Activated CD4-positive, alpha-beta memory T cell treated with anti-CD3 and anti-CD28 coated beads for 36 hours (primary cell): ENCODE measurements at regions not wholly inside any gene's neighbourhood (a gene's known extent, or its start where the extent isn't known, plus 50 kb on each side); places are given as distances from the start of the nearest gene placed in this dataset.

ENCODE experiments used
- CTCF ChIA-PET: fragments of 350-600 bp; sonication (Branson Sonifier 250); formaldehyde crosslinking; loops from one replicate; lab custom pipeline; 2021; ENCODE audit warnings: antibody characterized with exemption, inconsistent platforms; lab: Charles Lee
- POLR2A ChIA-PET: fragments of 350-600 bp; sonication (Branson Sonifier 250); formaldehyde crosslinking; loops from one replicate; lab custom pipeline; 2021; ENCODE audit warnings: antibody characterized with exemption; lab: Charles Lee
- DNase-seq: peaks from one replicate; pipeline ENCODE4 v3.0.0-alpha.2; 2020
- H3K27ac Mint-ChIP-seq: one replicate; pipeline ENCODE4 v1.8.0; 2021; ENCODE audit warnings: mixed read lengths
- H3K27me3 Mint-ChIP-seq: one replicate; pipeline ENCODE4 v1.8.0; 2021; ENCODE audit warnings: mixed read lengths
- H3K36me3 Mint-ChIP-seq: one replicate; pipeline ENCODE4 v1.8.0; 2021; ENCODE audit warnings: mixed read lengths
- H3K4me1 Mint-ChIP-seq: one replicate; pipeline ENCODE4 v1.8.0; 2021; ENCODE audit warnings: low read depth, mixed read lengths
- H3K4me3 Mint-ChIP-seq: one replicate; pipeline ENCODE4 v1.8.0; 2021; ENCODE audit warnings: mild to moderate bottlenecking, mixed read lengths
- H3K9me3 Mint-ChIP-seq: one replicate; pipeline ENCODE4 v1.8.0; 2021; ENCODE audit warnings: mixed read lengths
- intact Hi-C: fragments of 100-400 bp; cut with micrococcal nuclease; formaldehyde crosslinking; loops from one replicate; pipeline ENCODE4 v1.15.1; 2023

GRCh38 chr10:2611603-2612002 is 455.7 kb upstream of the PFKP start:
- ChIA-PET CTCF (no interaction called here), POLR2A (no interaction called here)
- H3K36me3 Mint-ChIP-seq: no peaks in the 10 kb centered on the region
- no peak overlapping the region for H3K4me3 Mint-ChIP-seq
- intact Hi-C loops: no loop called here
- no peak overlapping the region for H3K27ac Mint-ChIP-seq
- H3K4me1 Mint-ChIP-seq: no peaks in the 10 kb centered on the region
- no peaks in the 10 kb centered on the region for H3K9me3 Mint-ChIP-seq
- DNase-seq: no peak
- peaks cover 5% of the 10 kb centered on the region for H3K27me3 Mint-ChIP-seq

GRCh38 chr10:2610946-2611345 is 456.4 kb upstream of the PFKP start:
- ChIA-PET CTCF (no interaction called here), POLR2A (no interaction called here)
- peaks cover 5% of the 10 kb centered on the region for H3K27me3 Mint-ChIP-seq
- no peaks in the 10 kb centered on the region for H3K36me3 Mint-ChIP-seq
- no peak overlapping the region for H3K4me3 Mint-ChIP-seq
- no peak for DNase-seq
- no peaks in the 10 kb centered on the region for H3K9me3 Mint-ChIP-seq
- intact Hi-C loops: no loop called here
- no peak overlapping the region for H3K27ac Mint-ChIP-seq
- no peaks in the 10 kb centered on the region for H3K4me1 Mint-ChIP-seq

DNA sequence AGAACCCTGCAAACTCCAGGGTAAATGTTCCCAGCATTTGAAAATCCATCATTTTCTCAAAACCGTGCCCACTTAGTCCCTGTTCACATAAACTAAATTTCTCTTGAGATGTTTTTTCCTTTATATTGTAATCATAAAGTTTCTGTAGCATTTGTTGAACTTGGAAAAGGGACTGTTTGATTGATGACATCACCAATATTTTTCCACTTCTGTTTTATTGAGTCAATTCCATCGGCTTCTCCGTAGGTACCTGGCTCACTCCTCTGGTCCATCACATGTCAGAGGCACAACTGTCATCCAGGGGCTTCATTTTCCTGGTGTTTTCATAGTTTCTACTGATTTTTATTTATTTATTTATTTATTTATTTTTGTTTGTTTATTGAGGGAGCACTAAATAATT is 462.5 kb upstream of the PFKP start:
- Mint-ChIP-seq H3K27ac (no peak overlapping the region), H3K9me3 (peaks cover 2% of the 10 kb centered on the region), H3K4me1 (no peaks in the 10 kb centered on the region), H3K4me3 (no peak overlapping the region), H3K27me3 (peaks cover under 1% of the 10 kb centered on the region), H3K36me3 (no peaks in the 10 kb centered on the region)
- no peak for DNase-seq
- POLR2A ChIA-PET: no interaction called here
- intact Hi-C loops: no loop called here
- CTCF ChIA-PET: no interaction called here

- ChIA-PET POLR2A (no interaction called here), CTCF (no interaction called here)
- Mint-ChIP-seq H3K27ac (no peak overlapping the region), H3K9me3 (no peaks in the 10 kb centered on the region), H3K4me1 (no peaks in the 10 kb centered on the region), H3K4me3 (no peak overlapping the region), H3K27me3 (peaks cover 5% of the 10 kb centered on the region), H3K36me3 (no peaks in the 10 kb centered on the region)
- no peak for DNase-seq
- intact Hi-C loops: no loop called here
These were observed 467.8 kb upstream of the PFKP start for GRCh38 chr10:2599571-2599970.

GRCh38 chr10:2592360-2593160 is 474.8 kb upstream of the PFKP start:
- no peaks in the 10 kb centered on the region for H3K9me3 Mint-ChIP-seq
- intact Hi-C loops: no loop called here
- H3K27ac Mint-ChIP-seq: no peak overlapping the region
- no peak for DNase-seq
- CTCF ChIA-PET: interaction anchor here (0.7 kb wide), 1 partner anchor 1220 kb away, joined by 5 read pairs; no protein-coding TSS in a partner anchor
- H3K4me1 Mint-ChIP-seq: no peaks in the 10 kb centered on the region
- H3K27me3 Mint-ChIP-seq: peaks cover 5% of the 10 kb centered on the region
- POLR2A ChIA-PET: no interaction called here
- no peak overlapping the region for H3K4me3 Mint-ChIP-seq
- H3K36me3 Mint-ChIP-seq: no peaks in the 10 kb centered on the region

DNA sequence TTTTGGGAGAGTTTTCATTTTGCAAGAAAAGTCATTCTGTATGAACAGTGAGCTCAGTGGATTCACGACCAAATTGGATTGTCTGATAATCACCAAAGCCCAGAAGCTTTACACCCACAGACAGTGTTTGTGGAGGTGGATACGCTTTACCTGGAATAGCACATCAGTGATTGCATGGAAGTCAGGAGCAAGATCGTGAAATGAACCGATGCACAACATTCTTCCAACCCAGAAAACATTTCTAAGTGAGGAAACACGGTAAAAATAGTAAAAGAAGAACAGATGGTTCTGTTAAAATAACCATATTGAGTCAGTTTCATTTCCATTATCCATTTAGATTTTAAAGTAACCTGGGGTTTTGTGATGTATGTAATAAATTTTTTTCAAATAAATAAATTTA is 478.2 kb upstream of the PFKP start:
- POLR2A ChIA-PET: no interaction called here
- Mint-ChIP-seq H3K4me1 (no peaks in the 10 kb centered on the region), H3K36me3 (no peaks in the 10 kb centered on the region), H3K27me3 (peaks cover 3% of the 10 kb centered on the region), H3K9me3 (no peaks in the 10 kb centered on the region), H3K27ac (no peak overlapping the region), H3K4me3 (no peak overlapping the region)
- intact Hi-C loops: no loop called here
- DNase-seq: no peak
- CTCF ChIA-PET: no interaction called here

DNA sequence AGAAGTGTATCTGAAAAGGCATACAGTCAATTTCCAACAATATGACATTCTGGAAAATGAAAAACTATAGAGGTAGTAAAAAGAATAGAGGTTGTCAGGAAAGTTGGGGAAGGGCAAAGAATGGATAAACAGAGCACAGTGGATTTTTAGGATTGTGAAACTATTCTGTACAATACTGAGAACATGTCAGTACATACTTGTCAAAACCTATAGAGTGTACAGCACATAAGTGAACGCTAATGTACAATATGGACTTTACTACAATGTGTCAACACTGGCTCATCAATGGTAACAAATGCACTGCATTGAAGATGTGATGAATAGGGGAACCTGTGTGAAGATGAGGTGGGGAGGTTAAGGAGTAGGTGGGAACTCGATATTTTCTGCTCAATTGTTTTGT is 483.0 kb upstream of the PFKP start:
- DNase-seq: no peak
- no peaks in the 10 kb centered on the region for H3K9me3 Mint-ChIP-seq
- ChIA-PET POLR2A (no interaction called here), CTCF (no interaction called here)
- no peaks in the 10 kb centered on the region for H3K36me3 Mint-ChIP-seq
- intact Hi-C loops: no loop called here
- H3K4me3 Mint-ChIP-seq: no peak overlapping the region
- no peaks in the 10 kb centered on the region for H3K27me3 Mint-ChIP-seq
- H3K27ac Mint-ChIP-seq: no peak overlapping the region
- no peaks in the 10 kb centered on the region for H3K4me1 Mint-ChIP-seq

GRCh38 chr10:2576892-2577291 is 490.5 kb upstream of the PFKP start:
- CTCF ChIA-PET: no interaction called here
- Mint-ChIP-seq H3K4me3 (no peak overlapping the region), H3K9me3 (no peaks in the 10 kb centered on the region), H3K27ac (no peak overlapping the region), H3K4me1 (no peaks in the 10 kb centered on the region), H3K36me3 (no peaks in the 10 kb centered on the region), H3K27me3 (peaks cover 2% of the 10 kb centered on the region)
- intact Hi-C loops: no loop called here
- DNase-seq: no peak
- POLR2A ChIA-PET: no interaction called here

GRCh38 chr10:2575460-2575859 is 491.9 kb upstream of the PFKP start:
- POLR2A ChIA-PET: no interaction called here
- H3K4me3 Mint-ChIP-seq: no peak overlapping the region
- intact Hi-C loops: no loop called here
- no peak overlapping the region for H3K27ac Mint-ChIP-seq
- CTCF ChIA-PET: no interaction called here
- peaks cover 2% of the 10 kb centered on the region for H3K27me3 Mint-ChIP-seq
- DNase-seq: no peak
- no peaks in the 10 kb centered on the region for H3K36me3 Mint-ChIP-seq
- no peaks in the 10 kb centered on the region for H3K4me1 Mint-ChIP-seq
- no peaks in the 10 kb centered on the region for H3K9me3 Mint-ChIP-seq

GRCh38 chr10:2572611-2573010 is 494.7 kb upstream of the PFKP start:
- intact Hi-C loops: no loop called here
- H3K4me3 Mint-ChIP-seq: no peak overlapping the region
- no peaks in the 10 kb centered on the region for H3K9me3 Mint-ChIP-seq
- H3K27me3 Mint-ChIP-seq: peaks cover 2% of the 10 kb centered on the region
- H3K36me3 Mint-ChIP-seq: no peaks in the 10 kb centered on the region
- CTCF ChIA-PET: no interaction called here
- no peaks in the 10 kb centered on the region for H3K4me1 Mint-ChIP-seq
- POLR2A ChIA-PET: no interaction called here
- no peak overlapping the region for H3K27ac Mint-ChIP-seq
- DNase-seq: no peak

DNA sequence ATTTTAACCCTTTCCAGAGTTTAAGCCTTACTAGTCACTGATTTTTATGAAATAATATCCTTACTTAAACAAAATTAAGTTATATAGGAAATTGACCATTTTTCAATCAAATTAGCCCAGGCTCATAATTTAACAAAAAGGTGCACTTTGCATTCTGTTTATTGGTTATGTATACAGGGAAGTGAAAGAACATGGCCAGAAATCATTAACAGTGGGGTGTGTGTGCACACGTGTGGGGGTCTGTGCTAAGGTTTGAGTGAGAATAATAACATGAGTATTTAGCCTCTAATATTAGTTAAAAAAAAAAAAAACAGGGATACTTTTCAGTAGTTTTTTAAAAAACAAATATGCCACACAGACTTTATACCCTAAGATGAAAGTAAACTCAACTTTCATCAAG is 510.5 kb upstream of the PFKP start:
- Mint-ChIP-seq H3K4me3 (no peak overlapping the region), H3K27me3 (peaks cover 4% of the 10 kb centered on the region), H3K4me1 (no peaks in the 10 kb centered on the region), H3K27ac (no peak overlapping the region), H3K9me3 (no peaks in the 10 kb centered on the region), H3K36me3 (no peaks in the 10 kb centered on the region)
- intact Hi-C loops: no loop called here
- no peak for DNase-seq
- ChIA-PET POLR2A (no interaction called here), CTCF (no interaction called here)

GRCh38 chr10:2548071-2548470 is 519.3 kb upstream of the PFKP start:
- no peaks in the 10 kb centered on the region for H3K27me3 Mint-ChIP-seq
- no peaks in the 10 kb centered on the region for H3K36me3 Mint-ChIP-seq
- intact Hi-C loops: no loop called here
- ChIA-PET CTCF (no interaction called here), POLR2A (no interaction called here)
- no peak overlapping the region for H3K4me3 Mint-ChIP-seq
- H3K27ac Mint-ChIP-seq: no peak overlapping the region
- H3K9me3 Mint-ChIP-seq: no peaks in the 10 kb centered on the region
- H3K4me1 Mint-ChIP-seq: no peaks in the 10 kb centered on the region
- no peak for DNase-seq

DNA sequence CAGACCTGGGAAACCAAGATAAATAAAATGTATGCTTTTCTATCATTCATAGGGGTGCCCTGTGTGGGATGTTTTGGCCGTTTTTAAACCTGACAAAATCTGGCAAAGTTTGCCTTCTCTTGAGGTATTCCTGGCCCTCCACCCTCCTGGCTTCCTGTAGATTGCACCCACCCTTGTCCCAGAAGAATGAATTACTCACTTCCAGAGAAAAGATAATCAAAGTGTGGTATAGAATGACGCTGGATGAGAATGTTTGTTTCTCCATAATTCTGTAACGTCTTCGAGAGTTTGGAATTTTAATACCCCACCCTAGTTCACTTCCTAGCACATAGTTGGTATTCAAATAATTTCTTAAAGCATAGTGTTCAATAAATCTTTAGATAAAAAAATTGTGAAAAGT is 519.7 kb upstream of the PFKP start:
- Mint-ChIP-seq H3K36me3 (no peaks in the 10 kb centered on the region), H3K9me3 (no peaks in the 10 kb centered on the region), H3K27me3 (no peaks in the 10 kb centered on the region), H3K4me1 (no peaks in the 10 kb centered on the region), H3K27ac (no peak overlapping the region), H3K4me3 (no peak overlapping the region)
- no peak for DNase-seq
- intact Hi-C loops: no loop called here
- ChIA-PET CTCF (interaction anchor here (0.5 kb wide), 1 partner anchor 12 kb away, joined by 3 read pairs; no protein-coding TSS in a partner anchor), POLR2A (no interaction called here)
